ENCODE measurements at regions not wholly inside any gene's neighbourhood (a gene's known extent, or its start where the extent isn't known, plus 50 kb on each side); places are given as distances from the start of the nearest gene placed in this dataset.

DNA sequence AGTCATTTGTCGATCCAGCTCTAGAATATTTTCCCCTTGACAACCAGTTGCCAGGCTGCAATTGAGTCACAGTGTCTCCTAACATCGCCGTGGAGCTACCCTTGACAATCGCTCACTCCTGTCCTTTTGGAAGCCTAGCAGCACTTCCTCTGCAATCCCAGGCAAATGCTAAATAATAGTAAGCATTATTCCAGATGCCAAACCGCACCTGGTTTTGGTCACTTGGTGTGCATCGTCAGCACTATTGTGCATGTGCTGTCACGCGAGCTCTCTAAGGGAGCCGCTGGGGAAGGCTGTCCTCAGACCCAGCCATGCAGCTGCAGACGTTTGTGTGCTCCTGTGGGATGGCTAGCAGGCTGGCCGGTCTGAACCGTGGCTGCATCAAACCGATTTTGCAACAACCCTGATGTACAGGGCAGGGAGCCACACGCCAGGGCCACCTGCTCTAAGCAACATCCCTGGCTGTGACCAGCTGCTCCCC is 549.5 kb upstream of the ID2 start:
- TF ChIP-seq, protein P1, sequence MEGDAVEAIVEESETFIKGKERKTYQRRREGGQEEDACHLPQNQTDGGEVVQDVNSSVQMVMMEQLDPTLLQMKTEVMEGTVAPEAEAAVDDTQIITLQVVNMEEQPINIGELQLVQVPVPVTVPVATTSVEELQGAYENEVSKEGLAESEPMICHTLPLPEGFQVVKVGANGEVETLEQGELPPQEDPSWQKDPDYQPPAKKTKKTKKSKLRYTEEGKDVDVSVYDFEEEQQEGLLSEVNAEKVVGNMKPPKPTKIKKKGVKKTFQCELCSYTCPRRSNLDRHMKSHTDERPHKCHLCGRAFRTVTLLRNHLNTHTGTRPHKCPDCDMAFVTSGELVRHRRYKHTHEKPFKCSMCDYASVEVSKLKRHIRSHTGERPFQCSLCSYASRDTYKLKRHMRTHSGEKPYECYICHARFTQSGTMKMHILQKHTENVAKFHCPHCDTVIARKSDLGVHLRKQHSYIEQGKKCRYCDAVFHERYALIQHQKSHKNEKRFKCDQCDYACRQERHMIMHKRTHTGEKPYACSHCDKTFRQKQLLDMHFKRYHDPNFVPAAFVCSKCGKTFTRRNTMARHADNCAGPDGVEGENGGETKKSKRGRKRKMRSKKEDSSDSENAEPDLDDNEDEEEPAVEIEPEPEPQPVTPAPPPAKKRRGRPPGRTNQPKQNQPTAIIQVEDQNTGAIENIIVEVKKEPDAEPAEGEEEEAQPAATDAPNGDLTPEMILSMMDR (IDR thresholded peaks at IDR 0.05; ENCODE audit: insufficient read depth in 1 of 2, low read depth in 1 of 2, low read length in 1 of 2, severe bottlenecking in 1 of 2, unreplicated experiment in 1 of 2), result no peak
- no peak for DNase-seq
- Mint-ChIP-seq H3K36me3 (ENCODE audit: insufficient read depth, unreplicated experiment) (no peaks in the 10 kb centered on the region), H3K4me3 (ENCODE audit: unreplicated experiment) (no peak overlapping the region), H3K27ac (ENCODE audit: unreplicated experiment) (no peak overlapping the region), H3K4me1 (ENCODE audit: low read depth, unreplicated experiment) (no peaks in the 10 kb centered on the region), H3K27me3 (ENCODE audit: insufficient read depth, unreplicated experiment) (no peaks in the 10 kb centered on the region), H3K9me3 (ENCODE audit: unreplicated experiment) (no peaks in the 10 kb centered on the region)
- H3K27me3 ChIP-seq (replicated peaks; ENCODE audit: control insufficient read depth, insufficient read depth, low read length), result no peaks in the 10 kb centered on the region
- no TSS peak for BruUV-seq (replicated peaks)
- no peaks in the 10 kb centered on the region for H3K9me3 ChIP-seq
- POLR2A ChIA-PET, result no interaction called here
- H3K4me1 ChIP-seq, result peaks cover 4% of the 10 kb centered on the region; the same call in 1 of the 2 replicates
- CTCF ChIA-PET, result no interaction called here
- no peak overlapping the region for H3K4me3 ChIP-seq (ENCODE audit: low read depth, low read length)
- no peaks in the 10 kb centered on the region for H3K36me3 ChIP-seq (ENCODE audit: control insufficient read depth, insufficient read depth, low read length)
- intact Hi-C loops (cut with micrococcal nuclease; ENCODE audit: unreplicated experiment), result no loop called here

DNA sequence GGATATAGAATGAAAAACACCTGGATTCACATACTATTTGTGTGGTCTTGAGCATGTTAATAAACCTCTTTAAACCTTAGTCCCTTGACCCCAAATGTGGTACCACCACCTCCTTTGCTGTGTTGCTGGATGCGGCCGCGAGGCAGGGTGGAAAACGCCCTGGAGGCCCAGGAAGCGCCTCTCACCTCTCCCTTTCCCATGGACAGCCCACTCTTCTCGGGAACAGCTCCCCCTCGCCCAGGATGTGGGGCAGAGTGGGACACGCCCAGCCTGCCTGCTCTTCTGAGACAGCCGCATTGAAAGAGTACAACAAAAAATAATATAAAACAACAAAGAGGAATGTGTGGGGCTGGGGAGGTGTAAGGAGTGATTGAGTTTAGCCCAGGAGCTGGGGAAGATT is 549.0 kb upstream of the ID2 start:
- Mint-ChIP-seq H3K27me3 (ENCODE audit: insufficient read depth, unreplicated experiment) (no peaks in the 10 kb centered on the region), H3K4me1 (ENCODE audit: low read depth, unreplicated experiment) (no peaks in the 10 kb centered on the region), H3K9me3 (ENCODE audit: unreplicated experiment) (no peaks in the 10 kb centered on the region), H3K36me3 (ENCODE audit: insufficient read depth, unreplicated experiment) (no peaks in the 10 kb centered on the region), H3K4me3 (ENCODE audit: unreplicated experiment) (no peak overlapping the region), H3K27ac (ENCODE audit: unreplicated experiment) (no peak overlapping the region)
- H3K27me3 ChIP-seq (replicated peaks; ENCODE audit: control insufficient read depth, insufficient read depth, low read length), result no peaks in the 10 kb centered on the region
- no peak for DNase-seq
- no TSS peak for BruUV-seq (replicated peaks)
- peaks cover 4% of the 10 kb centered on the region; the same call in 1 of the 2 replicates for H3K4me1 ChIP-seq
- intact Hi-C loops (cut with micrococcal nuclease; ENCODE audit: unreplicated experiment), result no loop called here
- ChIA-PET POLR2A (no interaction called here), CTCF (no interaction called here)
- no peak overlapping the region for H3K4me3 ChIP-seq (ENCODE audit: low read depth, low read length)
- no peaks in the 10 kb centered on the region for H3K36me3 ChIP-seq (ENCODE audit: control insufficient read depth, insufficient read depth, low read length)
- TF ChIP-seq, protein P1 (IDR thresholded peaks at IDR 0.05; ENCODE audit: insufficient read depth in 1 of 2, low read depth in 1 of 2, low read length in 1 of 2, severe bottlenecking in 1 of 2, unreplicated experiment in 1 of 2), result no peak
- H3K9me3 ChIP-seq, result no peaks in the 10 kb centered on the region

DNA sequence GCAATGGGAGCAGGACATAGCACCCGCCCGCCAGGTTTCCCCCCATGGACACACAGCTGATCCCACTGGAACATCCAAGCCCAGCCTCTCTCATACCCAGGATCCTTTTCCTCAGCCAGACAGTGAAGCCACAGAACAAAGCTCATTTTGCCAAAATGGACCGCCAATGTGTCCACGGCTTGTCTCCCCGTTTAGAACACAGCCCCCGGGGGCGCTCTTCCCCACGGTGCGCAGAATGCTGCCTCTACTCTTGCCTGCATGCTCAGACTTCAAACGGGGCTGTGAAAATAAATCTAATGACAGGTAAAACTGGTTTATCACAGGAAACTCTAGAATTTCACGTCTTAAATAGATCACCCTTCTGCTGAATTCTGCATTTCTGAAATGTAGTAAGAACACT is 548.5 kb upstream of the ID2 start:
- intact Hi-C loops (cut with micrococcal nuclease; ENCODE audit: unreplicated experiment), result no loop called here
- Histone ChIP-seq H3K4me3 (ENCODE audit: low read depth, low read length) (no peak overlapping the region), H3K4me1 (peaks cover 4% of the 10 kb centered on the region; the same call in 1 of the 2 replicates), H3K27me3 (replicated peaks; ENCODE audit: control insufficient read depth, insufficient read depth, low read length) (no peaks in the 10 kb centered on the region), H3K36me3 (ENCODE audit: control insufficient read depth, insufficient read depth, low read length) (no peaks in the 10 kb centered on the region), H3K9me3 (no peaks in the 10 kb centered on the region)
- Mint-ChIP-seq H3K36me3 (ENCODE audit: insufficient read depth, unreplicated experiment) (no peaks in the 10 kb centered on the region), H3K27ac (ENCODE audit: unreplicated experiment) (no peak overlapping the region), H3K27me3 (ENCODE audit: insufficient read depth, unreplicated experiment) (no peaks in the 10 kb centered on the region), H3K4me1 (ENCODE audit: low read depth, unreplicated experiment) (no peaks in the 10 kb centered on the region), H3K4me3 (ENCODE audit: unreplicated experiment) (no peak overlapping the region), H3K9me3 (ENCODE audit: unreplicated experiment) (no peaks in the 10 kb centered on the region)
- no TSS peak for BruUV-seq (replicated peaks)
- no peak for DNase-seq
- TF ChIP-seq, protein P1 (IDR thresholded peaks at IDR 0.05; ENCODE audit: insufficient read depth in 1 of 2, low read depth in 1 of 2, low read length in 1 of 2, severe bottlenecking in 1 of 2, unreplicated experiment in 1 of 2), result no peak
- ChIA-PET POLR2A (no interaction called here), CTCF (no interaction called here)

Data from Caco-2 (cell line).